ENCODE measurements at regions not wholly inside any gene's neighbourhood (a gene's known extent, or its start where the extent isn't known, plus 50 kb on each side); places are given as distances from the start of the nearest gene placed in this dataset.

GRCh38 chr18:78309307-78309706 lies 670.3 kb upstream of the SALL3 start:
- no peaks in the 10 kb centered on the region for H3K36me3 ChIP-seq (ENCODE audit: insufficient read depth, low read length)
- H4K20me1 ChIP-seq (ENCODE audit: insufficient read depth, low read length): no peaks in the 10 kb centered on the region
- no peak overlapping the region for H2AFZ ChIP-seq (ENCODE audit: low read depth, low read length)
- no peak overlapping the region for H3K27ac ChIP-seq (ENCODE audit: low read length)
- no peaks in the 10 kb centered on the region for H3K9me3 ChIP-seq (ENCODE audit: insufficient read depth, low read length, severe bottlenecking)
- H3K4me1 ChIP-seq (ENCODE audit: insufficient read depth, low read length): no peaks in the 10 kb centered on the region
- H3K9ac ChIP-seq (ENCODE audit: low read depth, low read length): no peak overlapping the region
- H3K4me2 ChIP-seq (ENCODE audit: insufficient read depth, low read length): no peak overlapping the region
- H3K27me3 ChIP-seq (ENCODE audit: insufficient read depth, low read length, poor library complexity): no peaks in the 10 kb centered on the region
- TF ChIP-seq CTCF (IDR thresholded peaks at IDR 0.05; ENCODE audit: borderline replicate concordance, extremely low read depth, low read length, poor library complexity, severe bottlenecking): no peak
- no peak for TF ChIP-seq EZH2 (IDR thresholded peaks at IDR 0.05; ENCODE audit: borderline replicate concordance, low read depth, low read length, severe bottlenecking)
- H3K79me2 ChIP-seq (ENCODE audit: insufficient read depth, low read length): no peaks in the 10 kb centered on the region
- no peak for DNase-seq
- no peak overlapping the region for H3K4me3 ChIP-seq (ENCODE audit: low read depth in 1 of 2, low read length in 2 of 2)
- ATAC-seq (ENCODE audit: insufficient read depth, low read depth): no peak

- Histone ChIP-seq H3K27me3 (ENCODE audit: insufficient read depth, low read length, poor library complexity) (no peaks in the 10 kb centered on the region), H3K9me3 (ENCODE audit: insufficient read depth, low read length, severe bottlenecking) (no peaks in the 10 kb centered on the region)
- TF ChIP-seq EZH2 (IDR thresholded peaks at IDR 0.05; ENCODE audit: borderline replicate concordance, low read depth, low read length, severe bottlenecking): no peak
- no peak for TF ChIP-seq CTCF (IDR thresholded peaks at IDR 0.05; ENCODE audit: borderline replicate concordance, extremely low read depth, low read length, poor library complexity, severe bottlenecking)
Observed at GRCh38 chr18:78309924-78310323, 669.7 kb upstream of the SALL3 start.

GRCh38 chr18:78319264-78319663 lies 660.4 kb upstream of the SALL3 start:
- no peak overlapping the region for H3K9ac ChIP-seq (ENCODE audit: low read depth, low read length)
- H4K20me1 ChIP-seq (ENCODE audit: insufficient read depth, low read length): no peaks in the 10 kb centered on the region
- TF ChIP-seq CTCF (IDR thresholded peaks at IDR 0.05; ENCODE audit: borderline replicate concordance, extremely low read depth, low read length, poor library complexity, severe bottlenecking) (no peak), EZH2 (IDR thresholded peaks at IDR 0.05; ENCODE audit: borderline replicate concordance, low read depth, low read length, severe bottlenecking) (no peak)
- DNase-seq: no peak
- no peak overlapping the region for H3K27ac ChIP-seq (ENCODE audit: low read length)
- no peak overlapping the region for H2AFZ ChIP-seq (ENCODE audit: low read depth, low read length)
- no peak for ATAC-seq (ENCODE audit: insufficient read depth, low read depth)
- H3K4me1 ChIP-seq (ENCODE audit: insufficient read depth, low read length): no peaks in the 10 kb centered on the region
- H3K4me2 ChIP-seq (ENCODE audit: insufficient read depth, low read length): no peak overlapping the region
- H3K79me2 ChIP-seq (ENCODE audit: insufficient read depth, low read length): no peaks in the 10 kb centered on the region
- H3K4me3 ChIP-seq (ENCODE audit: low read depth in 1 of 2, low read length in 2 of 2): no peak overlapping the region
- H3K9me3 ChIP-seq (ENCODE audit: insufficient read depth, low read length, severe bottlenecking): no peaks in the 10 kb centered on the region
- no peaks in the 10 kb centered on the region for H3K36me3 ChIP-seq (ENCODE audit: insufficient read depth, low read length)
- H3K27me3 ChIP-seq (ENCODE audit: insufficient read depth, low read length, poor library complexity): no peaks in the 10 kb centered on the region

More at GRCh38 chr18:78309924-78310323, 669.7 kb upstream of the SALL3 start:
- Histone ChIP-seq H3K79me2 (ENCODE audit: insufficient read depth, low read length) (no peaks in the 10 kb centered on the region), H3K27ac (ENCODE audit: low read length) (no peak overlapping the region), H3K9ac (ENCODE audit: low read depth, low read length) (no peak overlapping the region), H3K4me2 (ENCODE audit: insufficient read depth, low read length) (no peak overlapping the region), H3K4me1 (ENCODE audit: insufficient read depth, low read length) (no peaks in the 10 kb centered on the region), H3K36me3 (ENCODE audit: insufficient read depth, low read length) (no peaks in the 10 kb centered on the region), H4K20me1 (ENCODE audit: insufficient read depth, low read length) (no peaks in the 10 kb centered on the region), H3K4me3 (ENCODE audit: low read depth in 1 of 2, low read length in 2 of 2) (no peak overlapping the region), H2AFZ (ENCODE audit: low read depth, low read length) (no peak overlapping the region)
- DNase-seq (no peak), ATAC-seq (ENCODE audit: insufficient read depth, low read depth) (no peak)

- TF ChIP-seq EZH2 (IDR thresholded peaks at IDR 0.05; ENCODE audit: borderline replicate concordance, low read depth, low read length, severe bottlenecking) (no peak), CTCF (IDR thresholded peaks at IDR 0.05; ENCODE audit: borderline replicate concordance, extremely low read depth, low read length, poor library complexity, severe bottlenecking) (no peak)
- no peak for ATAC-seq (ENCODE audit: insufficient read depth, low read depth)
Observed at GRCh38 chr18:78319961-78320360, 659.7 kb upstream of the SALL3 start.

More at GRCh38 chr18:78319961-78320360, 659.7 kb upstream of the SALL3 start:
- no peaks in the 10 kb centered on the region for H3K27me3 ChIP-seq (ENCODE audit: insufficient read depth, low read length, poor library complexity)
- no peaks in the 10 kb centered on the region for H3K36me3 ChIP-seq (ENCODE audit: insufficient read depth, low read length)
- no peak overlapping the region for H3K27ac ChIP-seq (ENCODE audit: low read length)
- H3K4me2 ChIP-seq (ENCODE audit: insufficient read depth, low read length): no peak overlapping the region
- DNase-seq: no peak
- no peaks in the 10 kb centered on the region for H3K9me3 ChIP-seq (ENCODE audit: insufficient read depth, low read length, severe bottlenecking)
- H4K20me1 ChIP-seq (ENCODE audit: insufficient read depth, low read length): no peaks in the 10 kb centered on the region
- H3K9ac ChIP-seq (ENCODE audit: low read depth, low read length): no peak overlapping the region
- H3K4me3 ChIP-seq (ENCODE audit: low read depth in 1 of 2, low read length in 2 of 2): no peak overlapping the region
- no peaks in the 10 kb centered on the region for H3K4me1 ChIP-seq (ENCODE audit: insufficient read depth, low read length)
- H3K79me2 ChIP-seq (ENCODE audit: insufficient read depth, low read length): no peaks in the 10 kb centered on the region
- H2AFZ ChIP-seq (ENCODE audit: low read depth, low read length): no peak overlapping the region

Data from DND-41 (cell line).